B cell (primary cell): ENCODE measurements at regions not wholly inside any gene's neighbourhood (a gene's known extent, or its start where the extent isn't known, plus 50 kb on each side); places are given as distances from the start of the nearest gene placed in this dataset.

Source experiments
- CTCF ChIP-seq: fragments of 200-600 bp; IDR thresholded peaks from one replicate; pipeline ENCODE4 v1.8.0; 2022; ENCODE audit warnings: antibody characterized with exemption, mild to moderate bottlenecking
- EZH2 ChIP-seq: IDR thresholded peaks from 2 replicates; pipeline ENCODE4 v1.6.1; 2012; ENCODE audit warnings: borderline replicate concordance, low read depth, mild to moderate bottlenecking, moderate library complexity, low read length; ENCODE audit not compliant: insufficient read depth, poor library complexity, severe bottlenecking

GRCh38 chr7:127064-127598 is 65.2 kb upstream of the FAM20C start:
- TF ChIP-seq CTCF, result no peak
- TF ChIP-seq EZH2, result no peak
